ENCODE measurements at regions not wholly inside any gene's neighbourhood (a gene's known extent, or its start where the extent isn't known, plus 50 kb on each side); places are given as distances from the start of the nearest gene placed in this dataset.

DNA sequence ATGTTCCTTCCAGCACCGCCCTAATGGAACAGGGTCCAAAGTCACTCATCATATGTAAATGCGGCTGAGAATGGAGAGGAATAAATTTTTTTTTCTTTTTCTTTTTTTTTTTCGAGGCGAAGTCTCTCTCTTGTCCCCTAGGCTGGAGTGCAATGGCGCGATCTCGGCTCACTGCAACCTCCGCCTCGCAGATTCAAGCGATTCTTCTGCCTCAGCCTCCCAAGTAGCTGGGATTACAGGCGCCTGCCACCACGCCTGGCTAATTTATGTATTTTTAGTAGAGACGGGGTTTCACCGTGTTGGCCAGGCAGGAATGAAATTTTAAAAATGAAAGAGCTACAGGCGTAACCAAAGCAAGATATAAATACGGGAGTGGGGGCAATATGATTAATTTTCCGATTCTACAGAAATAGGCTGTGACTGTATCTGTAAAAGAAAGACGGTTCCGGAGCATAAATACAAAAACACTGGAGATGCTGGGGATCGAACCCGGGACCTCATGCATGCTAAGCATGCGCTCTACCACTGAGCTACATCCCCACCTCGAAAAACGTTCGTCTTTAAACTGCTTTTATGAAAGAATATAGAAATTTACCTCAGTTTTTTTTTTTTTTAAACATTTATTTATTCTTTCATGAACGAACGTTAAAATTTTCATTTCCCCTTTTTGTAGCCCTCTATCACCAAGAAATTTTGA lies 132.2 kb downstream of the GPX5 start:
- TF ChIP-seq POLR2AphosphoS5 (IDR thresholded peaks at IDR 0.05; ENCODE audit: low read depth, low read length) (no peak), TAF1 (IDR thresholded peaks at IDR 0.05; ENCODE audit: borderline replicate concordance, low read depth, low read length) (no peak)

Data from GM12892 (cell line).